Loucy (cell line): ENCODE measurements at regions not wholly inside any gene's neighbourhood (a gene's known extent, or its start where the extent isn't known, plus 50 kb on each side); places are given as distances from the start of the nearest gene placed in this dataset.

Experiments used
- H2AFZ ChIP-seq: fragments of 200-600 bp; sonication (generic); 2 replicates; pipeline ENCODE4 v1.6.0; 2016; ENCODE audit warnings: antibody characterized with exemption, mild to moderate bottlenecking, low read length, moderate library complexity
- H3F3A ChIP-seq: fragments of 200-600 bp; 2 replicates; pipeline ENCODE4 v1.6.0; 2016; ENCODE audit warnings: antibody characterized with exemption, low read depth, mild to moderate bottlenecking
- H3K27me3 ChIP-seq: fragments of 200-600 bp; sonication (generic); 2 replicates; pipeline ENCODE4 v1.6.1; 2014; ENCODE audit warnings: low read length, mild to moderate bottlenecking; ENCODE audit not compliant: insufficient read depth, poor library complexity, severe bottlenecking
- H3K36me3 ChIP-seq: fragments of 200-600 bp; sonication (generic); 2 replicates; pipeline ENCODE4 v1.6.1; 2016; ENCODE audit warnings: low read length; ENCODE audit not compliant: insufficient read depth
- H3K4me1 ChIP-seq: fragments of 200-600 bp; sonication (generic); 2 replicates; pipeline ENCODE4 v1.5.1; 2014; ENCODE audit warnings: low read length, mild to moderate bottlenecking; ENCODE audit not compliant: insufficient read depth, poor library complexity, severe bottlenecking
- H3K4me2 ChIP-seq: fragments of 200-600 bp; sonication (generic); 2 replicates; pipeline ENCODE4 v1.6.0; 2014; ENCODE audit warnings: antibody characterized with exemption, low read length, low read depth, mild to moderate bottlenecking; ENCODE audit not compliant: poor library complexity, severe bottlenecking
- H3K4me3 ChIP-seq: fragments of 200-600 bp; sonication (generic); 2 replicates; pipeline ENCODE4 v1.5.1; 2014; ENCODE audit warnings: low read length, mild to moderate bottlenecking, mixed read lengths; ENCODE audit not compliant: poor library complexity, severe bottlenecking
- H3K79me2 ChIP-seq: fragments of 200-600 bp; sonication (generic); 2 replicates; pipeline ENCODE4 v1.6.1; 2014; ENCODE audit warnings: low read length; ENCODE audit not compliant: insufficient read depth
- H3K9ac ChIP-seq: fragments of 200-600 bp; sonication (generic); 2 replicates; pipeline ENCODE4 v1.6.0; 2014; ENCODE audit warnings: mild to moderate bottlenecking, low read depth, low read length, moderate library complexity; ENCODE audit not compliant: poor library complexity, severe bottlenecking
- H3K9me2 ChIP-seq: fragments of 200-600 bp; sonication (generic); replicated peaks from 2 replicates; pipeline ENCODE4 v1.6.1; 2016; ENCODE audit warnings: low read depth, low read length, mixed read lengths
- H3K9me3 ChIP-seq: fragments of 200-600 bp; sonication (generic); 2 replicates; pipeline ENCODE4 v1.6.1; 2014; ENCODE audit warnings: mild to moderate bottlenecking, antibody characterized with exemption, low read length, low read depth; ENCODE audit not compliant: insufficient read depth
- H4K20me1 ChIP-seq: fragments of 200-600 bp; sonication (generic); 2 replicates; pipeline ENCODE4 v1.6.0; 2014; ENCODE audit warnings: antibody characterized with exemption, low read length, mild to moderate bottlenecking; ENCODE audit not compliant: insufficient read depth, poor library complexity, severe bottlenecking
- EZH2phosphoT487 ChIP-seq: fragments of 200-600 bp; IDR thresholded peaks from 2 replicates; pipeline ENCODE4 v1.6.1; 2018; ENCODE audit warnings: antibody characterized with exemption, mild to moderate bottlenecking, moderate library complexity, borderline replicate concordance
- TF ChIP-seq, protein P1 (sequence below): fragments of 200-600 bp; sonication (generic); conservative IDR thresholded peaks from 2 replicates; pipeline ENCODE4 v1.5.1; 2014; ENCODE audit warnings: mild to moderate bottlenecking, antibody characterized with exemption, low read length

DNA sequence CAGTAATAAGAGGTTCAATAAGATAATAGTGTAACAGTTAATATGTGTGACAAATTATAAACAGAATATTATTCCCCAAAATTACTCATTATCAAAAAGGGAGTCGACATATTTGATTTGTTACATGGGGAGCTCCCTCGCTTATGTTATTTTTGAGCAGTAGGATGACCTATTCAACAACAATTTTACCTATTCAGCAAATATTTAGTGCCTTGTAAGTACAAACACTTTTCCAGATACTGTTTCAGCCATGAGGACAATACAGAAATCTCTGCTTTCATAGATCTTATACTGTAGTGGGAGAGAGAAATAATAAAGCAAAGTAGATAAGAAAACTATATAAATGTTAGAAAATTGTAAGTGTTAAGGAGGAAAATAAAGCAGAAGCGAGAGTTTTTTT lies 1342.8 kb upstream of the WWC1 start:
- H3K4me1 ChIP-seq, result no peaks in the 10 kb centered on the region
- H3K4me2 ChIP-seq, result no peak overlapping the region
- no peak overlapping the region for H3K4me3 ChIP-seq
- no peaks in the 10 kb centered on the region for H3K9me3 ChIP-seq
- no peaks in the 10 kb centered on the region for H4K20me1 ChIP-seq
- no peaks in the 10 kb centered on the region for H3K79me2 ChIP-seq
- no peak overlapping the region for H3K9ac ChIP-seq
- no peaks in the 10 kb centered on the region for H3F3A ChIP-seq
- no peaks in the 10 kb centered on the region for H3K9me2 ChIP-seq
- no peaks in the 10 kb centered on the region for H3K36me3 ChIP-seq
- H3K27me3 ChIP-seq, result no peaks in the 10 kb centered on the region
- no peak for TF ChIP-seq EZH2phosphoT487
- TF ChIP-seq, protein P1, sequence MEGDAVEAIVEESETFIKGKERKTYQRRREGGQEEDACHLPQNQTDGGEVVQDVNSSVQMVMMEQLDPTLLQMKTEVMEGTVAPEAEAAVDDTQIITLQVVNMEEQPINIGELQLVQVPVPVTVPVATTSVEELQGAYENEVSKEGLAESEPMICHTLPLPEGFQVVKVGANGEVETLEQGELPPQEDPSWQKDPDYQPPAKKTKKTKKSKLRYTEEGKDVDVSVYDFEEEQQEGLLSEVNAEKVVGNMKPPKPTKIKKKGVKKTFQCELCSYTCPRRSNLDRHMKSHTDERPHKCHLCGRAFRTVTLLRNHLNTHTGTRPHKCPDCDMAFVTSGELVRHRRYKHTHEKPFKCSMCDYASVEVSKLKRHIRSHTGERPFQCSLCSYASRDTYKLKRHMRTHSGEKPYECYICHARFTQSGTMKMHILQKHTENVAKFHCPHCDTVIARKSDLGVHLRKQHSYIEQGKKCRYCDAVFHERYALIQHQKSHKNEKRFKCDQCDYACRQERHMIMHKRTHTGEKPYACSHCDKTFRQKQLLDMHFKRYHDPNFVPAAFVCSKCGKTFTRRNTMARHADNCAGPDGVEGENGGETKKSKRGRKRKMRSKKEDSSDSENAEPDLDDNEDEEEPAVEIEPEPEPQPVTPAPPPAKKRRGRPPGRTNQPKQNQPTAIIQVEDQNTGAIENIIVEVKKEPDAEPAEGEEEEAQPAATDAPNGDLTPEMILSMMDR, result no peak
- H2AFZ ChIP-seq, result no peak overlapping the region

DNA sequence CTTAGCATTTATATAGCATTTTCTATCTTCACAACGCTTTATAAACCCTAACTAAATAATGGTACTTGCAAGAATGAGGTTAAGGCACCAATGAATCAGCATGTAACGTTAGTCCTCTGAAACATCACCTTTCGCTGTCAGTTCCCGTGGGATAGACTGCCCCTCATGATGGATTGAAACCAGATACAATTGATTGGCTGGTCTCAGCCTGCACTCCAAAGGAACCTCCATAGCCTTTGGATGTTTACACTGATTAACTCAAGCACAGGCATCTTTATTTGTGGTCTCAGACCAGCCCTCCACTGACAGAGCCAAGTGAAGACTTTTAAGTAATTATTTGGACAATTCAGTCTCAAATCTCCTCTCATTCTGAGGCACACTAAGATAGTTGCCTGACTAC lies 1339.4 kb upstream of the WWC1 start:
- Histone ChIP-seq H3K27me3 (no peaks in the 10 kb centered on the region), H3K4me1 (no peaks in the 10 kb centered on the region), H3K4me2 (no peak overlapping the region), H3K9ac (no peak overlapping the region), H3K36me3 (no peaks in the 10 kb centered on the region), H3K9me3 (no peaks in the 10 kb centered on the region), H3K79me2 (no peaks in the 10 kb centered on the region), H3K4me3 (no peak overlapping the region), H4K20me1 (no peaks in the 10 kb centered on the region), H2AFZ (no peak overlapping the region), H3F3A (no peaks in the 10 kb centered on the region), H3K9me2 (no peaks in the 10 kb centered on the region)
- TF ChIP-seq EZH2phosphoT487, result no peak
- TF ChIP-seq, protein P1, result no peak

DNA sequence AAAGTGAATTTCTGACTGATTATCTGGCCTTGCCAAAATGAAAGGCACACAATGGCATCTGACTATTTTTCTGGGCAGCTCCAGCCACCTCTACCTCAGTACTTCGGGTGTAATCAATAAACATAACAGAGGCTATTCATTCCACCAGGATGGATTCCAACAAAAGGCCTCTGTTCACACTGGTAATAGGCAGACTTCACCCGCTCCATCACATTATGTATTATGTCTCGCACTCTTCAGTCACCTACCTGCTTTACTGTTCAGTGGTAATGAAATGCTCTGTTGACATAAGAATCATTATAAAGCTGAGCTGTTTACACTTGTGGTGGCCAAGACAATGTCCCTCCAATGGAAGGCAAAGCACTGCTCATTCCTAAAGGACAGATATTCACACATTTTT lies 1333.7 kb upstream of the WWC1 start:
- H3K79me2 ChIP-seq, result no peaks in the 10 kb centered on the region
- H3K9me3 ChIP-seq, result no peaks in the 10 kb centered on the region
- H2AFZ ChIP-seq, result no peak overlapping the region
- no peak overlapping the region for H3K4me3 ChIP-seq
- no peak for TF ChIP-seq EZH2phosphoT487
- TF ChIP-seq, protein P1, result no peak
- H3K9ac ChIP-seq, result no peak overlapping the region
- no peaks in the 10 kb centered on the region for H3K9me2 ChIP-seq
- H3F3A ChIP-seq, result no peaks in the 10 kb centered on the region
- H3K27me3 ChIP-seq, result no peaks in the 10 kb centered on the region
- no peaks in the 10 kb centered on the region for H4K20me1 ChIP-seq
- no peaks in the 10 kb centered on the region for H3K4me1 ChIP-seq
- H3K4me2 ChIP-seq, result no peak overlapping the region
- H3K36me3 ChIP-seq, result no peaks in the 10 kb centered on the region
